PC-9 (cell line): ENCODE measurements at regions not wholly inside any gene's neighbourhood (a gene's known extent, or its start where the extent isn't known, plus 50 kb on each side); places are given as distances from the start of the nearest gene placed in this dataset.

Experiments used
- BruUV-seq: library from RNA; stranded (reverse); fragments of 400-500 nt; replicated peaks from 2 replicates; lab custom pipeline; 2021; lab: Mats Ljungman, UMichigan
- CTCF ChIA-PET: fragments of 300-600 bp; sonication (Branson Sonifier 250); formaldehyde crosslinking; loops from one replicate; lab custom pipeline; 2022; ENCODE audit warnings: antibody characterized with exemption; lab: Charles Lee
- POLR2A ChIA-PET: fragments of 300-600 bp; sonication (Branson Sonifier 250); formaldehyde crosslinking; loops from one replicate; lab custom pipeline; 2022; ENCODE audit warnings: antibody characterized with exemption; ENCODE audit not compliant: unreplicated experiment; lab: Charles Lee
- DNase-seq, 2 experiments: peaks; one replicate each; pipeline versions ENCODE4 v3.0.0 to v3.0.0-alpha.2; 2015 to 2022; ENCODE audit warnings: mixed read lengths in 1 of 2
- H2AFZ ChIP-seq: fragments of 200-600 bp; sonication (generic); 2 replicates; pipeline ENCODE4 v1.8.1; 2017; ENCODE audit warnings: antibody characterized with exemption
- H3F3A ChIP-seq: fragments of 200-600 bp; sonication (generic); 2 replicates; pipeline ENCODE4 v1.8.1; 2017; ENCODE audit warnings: antibody characterized with exemption, mild to moderate bottlenecking, low read depth; ENCODE audit not compliant: insufficient read depth
- H3K27ac ChIP-seq: fragments of 200-600 bp; sonication (generic); 2 replicates; pipeline ENCODE4 v1.6.1; 2016; ENCODE audit warnings: mixed run types
- H3K27me3 ChIP-seq: fragments of 200-600 bp; sonication (generic); 2 replicates; pipeline ENCODE4 v1.6.1; 2016; ENCODE audit warnings: low read depth, mixed run types; ENCODE audit not compliant: insufficient read depth
- H3K36me3 ChIP-seq: fragments of 200-600 bp; sonication (generic); 2 replicates; pipeline ENCODE4 v1.6.1; 2016; ENCODE audit warnings: low read depth, mixed run types
- H3K4me1 ChIP-seq: fragments of 200-600 bp; sonication (generic); replicated peaks from 2 replicates; pipeline ENCODE4 v1.6.1; 2016; ENCODE audit warnings: mixed run types; ENCODE audit not compliant: insufficient read depth
- H3K4me2 ChIP-seq: fragments of 200-600 bp; sonication (generic); 2 replicates; pipeline ENCODE4 v1.6.1; 2017; ENCODE audit warnings: mixed run types
- H3K4me3 ChIP-seq: fragments of 200-600 bp; sonication (generic); 2 replicates; pipeline ENCODE4 v1.6.1; 2016; ENCODE audit warnings: mixed run types
- H3K79me2 ChIP-seq: fragments of 200-600 bp; sonication (generic); 2 replicates; pipeline ENCODE4 v1.6.1; 2017; ENCODE audit warnings: low read depth, mixed run types
- H3K9me2 ChIP-seq: fragments of 200-600 bp; sonication (generic); 2 replicates; pipeline ENCODE4 v1.8.1; 2017; ENCODE audit warnings: mild to moderate bottlenecking; ENCODE audit not compliant: insufficient read depth
- H3K9me3 ChIP-seq: fragments of 200-600 bp; sonication (generic); 2 replicates; pipeline ENCODE4 v1.8.1; 2016; ENCODE audit warnings: low read depth; ENCODE audit not compliant: insufficient read depth
- H4K20me1 ChIP-seq: fragments of 200-600 bp; sonication (generic); 2 replicates; pipeline ENCODE4 v1.8.1; 2017; ENCODE audit not compliant: insufficient read depth
- EZH2 ChIP-seq: fragments of 200-600 bp; sonication (generic); IDR thresholded peaks from 2 replicates; pipeline ENCODE4 v1.8.0; 2017; ENCODE audit warnings: antibody characterized with exemption, low read depth
- intact Hi-C: fragments of 100-400 bp; cut with micrococcal nuclease; formaldehyde crosslinking; loops from one replicate; pipeline ENCODE4 v1.10.0; 2022; ENCODE audit not compliant: unreplicated experiment
- TF ChIP-seq, protein P1 (sequence below): fragments of 200-600 bp; sonication (generic); conservative IDR thresholded peaks from 2 replicates; pipeline ENCODE4 v1.6.1; 2017; ENCODE audit warnings: mixed run types, antibody characterized with exemption, mild to moderate bottlenecking, moderate library complexity

DNA sequence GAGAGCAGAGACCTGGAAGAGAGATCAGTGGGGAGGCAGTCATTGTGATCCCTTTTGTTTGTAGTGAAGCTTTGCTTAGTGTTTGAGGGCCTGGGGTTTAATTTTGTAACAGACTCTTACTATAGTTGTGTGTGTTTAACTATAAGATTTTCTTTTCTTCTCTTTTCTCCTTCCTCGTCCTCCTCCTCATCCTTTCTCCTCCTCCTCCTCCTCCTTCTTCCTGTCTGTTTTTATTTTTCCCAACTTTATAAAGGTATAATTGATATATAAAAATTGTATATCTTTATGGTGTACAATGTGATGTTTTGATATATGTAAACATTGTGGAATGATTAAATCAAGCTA is 71.2 kb upstream of the MACF1 start:
- Histone ChIP-seq H3K4me1 (peaks cover 64% of the 10 kb centered on the region), H3K9me2 (no peaks in the 10 kb centered on the region), H2AFZ (no peak overlapping the region), H3F3A (peaks cover 56% of the 10 kb centered on the region), H3K4me3 (no peak overlapping the region), H3K4me2 (peak overlapping the region; percentile 63), H3K79me2 (peaks cover 64% of the 10 kb centered on the region), H3K27ac (peak overlapping the region; percentile 77), H3K27me3 (no peaks in the 10 kb centered on the region), H3K36me3 (no peaks in the 10 kb centered on the region), H3K9me3 (no peaks in the 10 kb centered on the region), H4K20me1 (no peaks in the 10 kb centered on the region)
- TF ChIP-seq, protein P1, sequence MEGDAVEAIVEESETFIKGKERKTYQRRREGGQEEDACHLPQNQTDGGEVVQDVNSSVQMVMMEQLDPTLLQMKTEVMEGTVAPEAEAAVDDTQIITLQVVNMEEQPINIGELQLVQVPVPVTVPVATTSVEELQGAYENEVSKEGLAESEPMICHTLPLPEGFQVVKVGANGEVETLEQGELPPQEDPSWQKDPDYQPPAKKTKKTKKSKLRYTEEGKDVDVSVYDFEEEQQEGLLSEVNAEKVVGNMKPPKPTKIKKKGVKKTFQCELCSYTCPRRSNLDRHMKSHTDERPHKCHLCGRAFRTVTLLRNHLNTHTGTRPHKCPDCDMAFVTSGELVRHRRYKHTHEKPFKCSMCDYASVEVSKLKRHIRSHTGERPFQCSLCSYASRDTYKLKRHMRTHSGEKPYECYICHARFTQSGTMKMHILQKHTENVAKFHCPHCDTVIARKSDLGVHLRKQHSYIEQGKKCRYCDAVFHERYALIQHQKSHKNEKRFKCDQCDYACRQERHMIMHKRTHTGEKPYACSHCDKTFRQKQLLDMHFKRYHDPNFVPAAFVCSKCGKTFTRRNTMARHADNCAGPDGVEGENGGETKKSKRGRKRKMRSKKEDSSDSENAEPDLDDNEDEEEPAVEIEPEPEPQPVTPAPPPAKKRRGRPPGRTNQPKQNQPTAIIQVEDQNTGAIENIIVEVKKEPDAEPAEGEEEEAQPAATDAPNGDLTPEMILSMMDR = no peak; the same call in none of the 2 replicates
- TF ChIP-seq EZH2 = no peak
- POLR2A ChIA-PET = interaction anchor here (0.6 to 0.7 kb wide), 3 partner anchors 26 to 278 kb away, joined by 3 to 4 read pairs (median 3); no protein-coding TSS in a partner anchor
- CTCF ChIA-PET = interaction anchor here (0.6 to 2.5 kb wide), 15 partner anchors 9 to 177 kb away, joined by 3 to 21 read pairs (median 3); no protein-coding TSS in a partner anchor
- intact Hi-C loops = loop anchor here (1.0 to 10.0 kb wide), 5 partner anchors 17 to 121 kb away; no protein-coding TSS in a partner anchor
- no TSS peak for BruUV-seq
- DNase-seq = no peak

DNA sequence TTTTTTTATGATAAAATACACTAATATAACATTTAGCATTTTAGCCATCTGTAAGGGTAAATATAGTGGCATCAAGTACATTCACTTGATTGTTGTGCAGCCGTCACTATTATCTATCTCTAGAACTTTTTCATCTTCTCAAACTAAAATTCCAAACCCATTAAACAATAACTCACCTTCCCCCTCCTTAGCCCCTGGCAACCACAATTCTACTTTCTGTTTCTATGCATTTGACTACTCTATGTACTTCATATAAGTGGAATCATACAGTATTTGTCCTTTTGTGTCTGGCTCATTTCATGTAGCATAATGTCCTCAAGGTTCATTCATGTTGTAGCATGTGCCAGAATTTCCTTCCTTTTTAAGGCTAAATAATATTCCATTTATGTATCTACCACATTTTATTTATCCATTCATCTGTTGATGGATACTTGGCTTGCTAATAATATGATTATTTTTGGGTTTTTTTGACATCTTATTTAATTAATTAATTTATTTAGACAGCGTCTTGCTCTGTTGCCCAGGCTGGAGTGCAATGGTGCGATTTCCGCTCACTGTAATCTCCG is 69.6 kb upstream of the MACF1 start:
- Histone ChIP-seq H3K9me2 (no peaks in the 10 kb centered on the region), H4K20me1 (no peaks in the 10 kb centered on the region), H3K4me2 (no peak overlapping the region), H3K4me1 (peaks cover 49% of the 10 kb centered on the region), H3K36me3 (no peaks in the 10 kb centered on the region), H3K9me3 (no peaks in the 10 kb centered on the region), H3K79me2 (peaks cover 62% of the 10 kb centered on the region), H3K27me3 (no peaks in the 10 kb centered on the region), H3K27ac (no peak overlapping the region), H3F3A (peaks cover 43% of the 10 kb centered on the region), H2AFZ (no peak overlapping the region), H3K4me3 (no peak overlapping the region)
- BruUV-seq = no TSS peak
- TF ChIP-seq EZH2 = no peak
- TF ChIP-seq, protein P1 = no peak
- intact Hi-C loops = loop anchor here (5.0 to 10.0 kb wide), 2 partner anchors 42 to 120 kb away; no protein-coding TSS in a partner anchor
- DNase-seq = no peak
- CTCF ChIA-PET = no interaction called here
- POLR2A ChIA-PET = no interaction called here

DNA sequence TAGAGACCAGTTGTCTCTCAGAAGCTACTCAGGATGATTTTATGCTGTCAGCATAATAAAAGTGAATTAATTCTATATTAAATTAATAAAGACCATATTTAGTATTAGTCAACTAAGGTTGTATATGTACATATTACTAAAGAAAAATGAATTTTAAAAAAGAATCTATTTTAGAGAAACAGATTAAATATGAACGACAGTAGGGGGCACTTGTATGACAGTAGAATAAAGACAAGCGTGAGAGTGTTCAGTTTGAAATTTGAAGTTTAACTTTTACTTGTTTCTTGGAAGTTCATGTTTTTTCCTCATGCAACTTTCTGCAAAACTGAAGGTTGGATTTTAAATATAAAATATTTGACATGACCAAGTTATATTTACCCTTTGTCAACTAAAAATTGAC is 67.9 kb upstream of the MACF1 start:
- CTCF ChIA-PET = interaction anchor here (1.1 kb wide), 1 partner anchor 122 kb away, joined by 4 read pairs; no protein-coding TSS in a partner anchor
- BruUV-seq = no TSS peak
- Histone ChIP-seq H2AFZ (no peak overlapping the region), H3K36me3 (no peaks in the 10 kb centered on the region), H3K27ac (no peak overlapping the region), H4K20me1 (no peaks in the 10 kb centered on the region), H3F3A (peaks cover 35% of the 10 kb centered on the region), H3K4me2 (no peak overlapping the region), H3K79me2 (peaks cover 59% of the 10 kb centered on the region), H3K4me3 (no peak overlapping the region), H3K4me1 (peaks cover 36% of the 10 kb centered on the region), H3K9me3 (no peaks in the 10 kb centered on the region), H3K27me3 (no peaks in the 10 kb centered on the region), H3K9me2 (no peaks in the 10 kb centered on the region)
- DNase-seq = no peak
- TF ChIP-seq, protein P1 = peak; percentile 18; the same call in 1 of the 2 replicates
- TF ChIP-seq EZH2 = no peak
- intact Hi-C loops = loop anchor here (10.0 kb wide), 1 partner anchor 118 kb away; no protein-coding TSS in a partner anchor
- POLR2A ChIA-PET = no interaction called here
